OCI-LY1 (cell line): ENCODE measurements at regions not wholly inside any gene's neighbourhood (a gene's known extent, or its start where the extent isn't known, plus 50 kb on each side); places are given as distances from the start of the nearest gene placed in this dataset.

Experiments used
- CTCF ChIP-seq: fragments of 200-600 bp; sonication (generic), shearing (Covaris generic); IDR thresholded peaks from 2 replicates; pipeline ENCODE4 v1.5.1; 2017; ENCODE audit warnings: mild to moderate bottlenecking, antibody characterized with exemption, low read length, moderate library complexity, mixed read lengths
- EZH2 ChIP-seq: fragments of 200-600 bp; sonication (generic), shearing (Covaris generic); IDR thresholded peaks from 2 replicates; pipeline ENCODE4 v1.8.0; 2017; ENCODE audit warnings: borderline replicate concordance, mixed run types, mild to moderate bottlenecking, antibody characterized with exemption, low read length, moderate library complexity, mixed read lengths

GRCh38 chr2:43126817-43127207 lies 99.6 kb downstream of the ZFP36L2 start:
- TF ChIP-seq CTCF (no peak), EZH2 (no peak)
